Liver (tissue), 3 donors: ENCODE measurements at regions not wholly inside any gene's neighbourhood (a gene's known extent, or its start where the extent isn't known, plus 50 kb on each side); places are given as distances from the start of the nearest gene placed in this dataset.

Experiments used
- ATF3 ChIP-seq: IDR thresholded peaks from 2 replicates; pipeline ENCODE4 v1.6.1; 2016; ENCODE audit warnings: antibody characterized with exemption
- TAF1 ChIP-seq: conservative IDR thresholded peaks from 2 replicates; pipeline ENCODE4 v1.6.1; 2016; ENCODE audit warnings: antibody characterized with exemption, mild to moderate bottlenecking
- TF ChIP-seq, protein P1 (sequence below): fragments of 150-350 bp; IDR thresholded peaks from 2 replicates; pipeline ENCODE4 v1.5.1; 2017; ENCODE audit warnings: improper control_type of control experiment, low read depth, low read length; ENCODE audit not compliant: missing input control
- donor health status: healthy.
- donor health status: healthy.

DNA sequence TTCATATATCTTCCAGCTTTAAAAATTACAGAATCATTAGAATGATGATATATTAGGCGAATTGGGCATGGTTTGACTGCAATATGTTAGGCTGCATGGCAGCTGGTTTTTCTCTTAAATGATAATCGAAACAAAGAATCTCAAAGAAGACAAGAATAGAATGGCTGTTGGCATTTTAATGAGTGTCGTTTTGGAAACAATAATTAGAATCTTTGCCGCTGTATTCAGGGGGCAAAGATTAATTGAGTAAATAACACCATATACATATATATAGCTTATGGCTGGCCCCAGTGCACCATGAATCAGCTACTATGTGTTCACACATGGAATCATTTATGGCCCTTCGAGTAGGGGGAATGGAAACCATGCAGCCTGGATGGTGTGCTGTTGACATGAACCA is 216.2 kb downstream of the RNF144B start:
- no peak for TF ChIP-seq ATF3
- TF ChIP-seq, protein P1, sequence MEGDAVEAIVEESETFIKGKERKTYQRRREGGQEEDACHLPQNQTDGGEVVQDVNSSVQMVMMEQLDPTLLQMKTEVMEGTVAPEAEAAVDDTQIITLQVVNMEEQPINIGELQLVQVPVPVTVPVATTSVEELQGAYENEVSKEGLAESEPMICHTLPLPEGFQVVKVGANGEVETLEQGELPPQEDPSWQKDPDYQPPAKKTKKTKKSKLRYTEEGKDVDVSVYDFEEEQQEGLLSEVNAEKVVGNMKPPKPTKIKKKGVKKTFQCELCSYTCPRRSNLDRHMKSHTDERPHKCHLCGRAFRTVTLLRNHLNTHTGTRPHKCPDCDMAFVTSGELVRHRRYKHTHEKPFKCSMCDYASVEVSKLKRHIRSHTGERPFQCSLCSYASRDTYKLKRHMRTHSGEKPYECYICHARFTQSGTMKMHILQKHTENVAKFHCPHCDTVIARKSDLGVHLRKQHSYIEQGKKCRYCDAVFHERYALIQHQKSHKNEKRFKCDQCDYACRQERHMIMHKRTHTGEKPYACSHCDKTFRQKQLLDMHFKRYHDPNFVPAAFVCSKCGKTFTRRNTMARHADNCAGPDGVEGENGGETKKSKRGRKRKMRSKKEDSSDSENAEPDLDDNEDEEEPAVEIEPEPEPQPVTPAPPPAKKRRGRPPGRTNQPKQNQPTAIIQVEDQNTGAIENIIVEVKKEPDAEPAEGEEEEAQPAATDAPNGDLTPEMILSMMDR = no peak
- no peak for TF ChIP-seq TAF1
